WERI-Rb-1 (cell line): ENCODE measurements at regions not wholly inside any gene's neighbourhood (a gene's known extent, or its start where the extent isn't known, plus 50 kb on each side); places are given as distances from the start of the nearest gene placed in this dataset.

Source experiments
- DNase-seq: peaks from one replicate; pipeline ENCODE4 v3.0.0-alpha.2; 2020
- H3K27ac ChIP-seq: fragments of 250-450 bp; sonication (Bioruptor Pico); 2 replicates; pipeline ENCODE4 v1.5.1; 2020; ENCODE audit warnings: mild to moderate bottlenecking, moderate library complexity
- H3K27me3 ChIP-seq: fragments of 250-450 bp; sonication (Bioruptor Pico); 2 replicates; pipeline ENCODE4 v1.5.1; 2021; ENCODE audit warnings: mild to moderate bottlenecking, low read depth, moderate library complexity; ENCODE audit not compliant: insufficient read depth, severe bottlenecking
- H3K36me3 ChIP-seq: fragments of 250-450 bp; sonication (Bioruptor Pico); 2 replicates; pipeline ENCODE4 v1.5.1; 2020; ENCODE audit warnings: mild to moderate bottlenecking, moderate library complexity
- H3K4me3 ChIP-seq: 2 replicates; pipeline ENCODE4 v1.5.1; 2011; ENCODE audit warnings: low read depth, mild to moderate bottlenecking, control low read depth, low read length
- H3K9me3 ChIP-seq: fragments of 250-450 bp; sonication (Bioruptor Pico); 2 replicates; pipeline ENCODE4 v1.5.1; 2021; ENCODE audit warnings: mild to moderate bottlenecking, moderate library complexity; ENCODE audit not compliant: severe bottlenecking
- CTCF ChIP-seq: IDR thresholded peaks from 2 replicates; pipeline ENCODE4 v1.5.1; 2011; ENCODE audit warnings: low read depth, mild to moderate bottlenecking, control low read depth, inconsistent platforms, low read length

- no peak for TF ChIP-seq CTCF
Observed at GRCh38 chr2:129229830-129230441, 749.5 kb upstream of the RAB6C start.

GRCh38 chr2:129231924-129232323 is 747.5 kb upstream of the RAB6C start:
- Histone ChIP-seq H3K9me3 (no peaks in the 10 kb centered on the region), H3K27me3 (no peaks in the 10 kb centered on the region), H3K36me3 (no peaks in the 10 kb centered on the region), H3K4me3 (no peak overlapping the region), H3K27ac (no peak overlapping the region)
- TF ChIP-seq CTCF: no peak
- no peak for DNase-seq

More at GRCh38 chr2:129229830-129230441, 749.5 kb upstream of the RAB6C start:
- DNase-seq: no peak
- Histone ChIP-seq H3K36me3 (no peaks in the 10 kb centered on the region), H3K4me3 (no peak overlapping the region), H3K27me3 (no peaks in the 10 kb centered on the region), H3K9me3 (no peaks in the 10 kb centered on the region), H3K27ac (no peak overlapping the region)

- TF ChIP-seq CTCF: no peak
- DNase-seq: no peak
- Histone ChIP-seq H3K36me3 (no peaks in the 10 kb centered on the region), H3K9me3 (no peaks in the 10 kb centered on the region), H3K27ac (no peak overlapping the region), H3K27me3 (no peaks in the 10 kb centered on the region), H3K4me3 (no peak overlapping the region)
Observed at GRCh38 chr2:129233166-129233565, 746.3 kb upstream of the RAB6C start.

GRCh38 chr2:129233751-129234406 is 745.6 kb upstream of the RAB6C start:
- no peaks in the 10 kb centered on the region for H3K27me3 ChIP-seq
- no peak overlapping the region for H3K27ac ChIP-seq
- no peaks in the 10 kb centered on the region for H3K9me3 ChIP-seq
- DNase-seq: peak; percentile 30
- no peaks in the 10 kb centered on the region for H3K36me3 ChIP-seq
- no peak overlapping the region for H3K4me3 ChIP-seq
- TF ChIP-seq CTCF: peak; percentile 45; the same call in 1 of the 2 replicates

- Histone ChIP-seq H3K36me3 (no peaks in the 10 kb centered on the region), H3K27me3 (no peaks in the 10 kb centered on the region), H3K9me3 (no peaks in the 10 kb centered on the region), H3K27ac (no peak overlapping the region), H3K4me3 (no peak overlapping the region)
- no peak for TF ChIP-seq CTCF
- DNase-seq: no peak
Observed at GRCh38 chr2:129236601-129237000, 742.9 kb upstream of the RAB6C start.
